ENCODE measurements at regions not wholly inside any gene's neighbourhood (a gene's known extent, or its start where the extent isn't known, plus 50 kb on each side); places are given as distances from the start of the nearest gene placed in this dataset.

DNA sequence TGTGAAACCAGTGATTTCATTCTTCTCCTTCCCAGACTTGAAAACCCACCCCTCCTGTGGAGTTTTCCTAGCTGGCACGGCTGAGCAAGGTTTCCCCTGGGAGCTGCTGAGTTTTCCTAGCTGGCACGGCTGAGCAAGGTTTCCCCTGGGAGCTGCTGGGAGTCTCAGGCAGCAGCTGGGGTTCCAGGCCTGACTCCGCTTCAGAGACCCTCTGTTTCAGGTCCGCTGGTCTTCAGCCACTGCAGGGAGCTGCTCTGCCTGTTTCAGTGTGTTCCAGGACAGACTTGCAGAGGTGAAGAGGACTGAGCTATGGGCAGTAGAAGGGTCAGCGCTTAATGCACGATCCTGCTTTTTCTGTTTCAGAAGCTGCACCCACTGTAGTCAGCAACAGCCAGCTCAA lies 104.9 kb downstream of the XRCC2 start:
- TF ChIP-seq, protein P1, sequence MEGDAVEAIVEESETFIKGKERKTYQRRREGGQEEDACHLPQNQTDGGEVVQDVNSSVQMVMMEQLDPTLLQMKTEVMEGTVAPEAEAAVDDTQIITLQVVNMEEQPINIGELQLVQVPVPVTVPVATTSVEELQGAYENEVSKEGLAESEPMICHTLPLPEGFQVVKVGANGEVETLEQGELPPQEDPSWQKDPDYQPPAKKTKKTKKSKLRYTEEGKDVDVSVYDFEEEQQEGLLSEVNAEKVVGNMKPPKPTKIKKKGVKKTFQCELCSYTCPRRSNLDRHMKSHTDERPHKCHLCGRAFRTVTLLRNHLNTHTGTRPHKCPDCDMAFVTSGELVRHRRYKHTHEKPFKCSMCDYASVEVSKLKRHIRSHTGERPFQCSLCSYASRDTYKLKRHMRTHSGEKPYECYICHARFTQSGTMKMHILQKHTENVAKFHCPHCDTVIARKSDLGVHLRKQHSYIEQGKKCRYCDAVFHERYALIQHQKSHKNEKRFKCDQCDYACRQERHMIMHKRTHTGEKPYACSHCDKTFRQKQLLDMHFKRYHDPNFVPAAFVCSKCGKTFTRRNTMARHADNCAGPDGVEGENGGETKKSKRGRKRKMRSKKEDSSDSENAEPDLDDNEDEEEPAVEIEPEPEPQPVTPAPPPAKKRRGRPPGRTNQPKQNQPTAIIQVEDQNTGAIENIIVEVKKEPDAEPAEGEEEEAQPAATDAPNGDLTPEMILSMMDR (IDR thresholded peaks at IDR 0.05) = no peak
- TF ChIP-seq POLR2AphosphoS5 (IDR thresholded peaks at IDR 0.05; ENCODE audit: insufficient read depth in 1 of 2, low read depth in 1 of 2) (no peak), POLR2A (IDR thresholded peaks at IDR 0.05) (no peak)
